ENCODE measurements at regions not wholly inside any gene's neighbourhood (a gene's known extent, or its start where the extent isn't known, plus 50 kb on each side); places are given as distances from the start of the nearest gene placed in this dataset.

- TF ChIP-seq CTCF (IDR thresholded peaks at IDR 0.05) (no peak), OVOL2 (CRISPR knock-in tag; IDR thresholded peaks at IDR 0.05; ENCODE audit: borderline replicate concordance) (no peak), ARID4B (CRISPR knock-in tag; IDR thresholded peaks at IDR 0.05; ENCODE audit: borderline replicate concordance) (no peak), ELF4 (CRISPR knock-in tag; IDR thresholded peaks at IDR 0.05; ENCODE audit: low read depth) (no peak), IRF2 (CRISPR knock-in tag; IDR thresholded peaks at IDR 0.05; ENCODE audit: borderline replicate concordance, low read depth) (no peak), ZNF396 (CRISPR knock-in tag; IDR thresholded peaks at IDR 0.05; ENCODE audit: borderline replicate concordance) (no peak), ZNF425 (CRISPR knock-in tag; conservative IDR thresholded peaks at IDR 0.05) (no peak)
- TF ChIP-seq, protein P1, sequence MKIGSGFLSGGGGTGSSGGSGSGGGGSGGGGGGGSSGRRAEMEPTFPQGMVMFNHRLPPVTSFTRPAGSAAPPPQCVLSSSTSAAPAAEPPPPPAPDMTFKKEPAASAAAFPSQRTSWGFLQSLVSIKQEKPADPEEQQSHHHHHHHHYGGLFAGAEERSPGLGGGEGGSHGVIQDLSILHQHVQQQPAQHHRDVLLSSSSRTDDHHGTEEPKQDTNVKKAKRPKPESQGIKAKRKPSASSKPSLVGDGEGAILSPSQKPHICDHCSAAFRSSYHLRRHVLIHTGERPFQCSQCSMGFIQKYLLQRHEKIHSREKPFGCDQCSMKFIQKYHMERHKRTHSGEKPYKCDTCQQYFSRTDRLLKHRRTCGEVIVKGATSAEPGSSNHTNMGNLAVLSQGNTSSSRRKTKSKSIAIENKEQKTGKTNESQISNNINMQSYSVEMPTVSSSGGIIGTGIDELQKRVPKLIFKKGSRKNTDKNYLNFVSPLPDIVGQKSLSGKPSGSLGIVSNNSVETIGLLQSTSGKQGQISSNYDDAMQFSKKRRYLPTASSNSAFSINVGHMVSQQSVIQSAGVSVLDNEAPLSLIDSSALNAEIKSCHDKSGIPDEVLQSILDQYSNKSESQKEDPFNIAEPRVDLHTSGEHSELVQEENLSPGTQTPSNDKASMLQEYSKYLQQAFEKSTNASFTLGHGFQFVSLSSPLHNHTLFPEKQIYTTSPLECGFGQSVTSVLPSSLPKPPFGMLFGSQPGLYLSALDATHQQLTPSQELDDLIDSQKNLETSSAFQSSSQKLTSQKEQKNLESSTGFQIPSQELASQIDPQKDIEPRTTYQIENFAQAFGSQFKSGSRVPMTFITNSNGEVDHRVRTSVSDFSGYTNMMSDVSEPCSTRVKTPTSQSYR (CRISPR knock-in tag; IDR thresholded peaks at IDR 0.05): no peak
- TF ChIP-seq, protein P2, sequence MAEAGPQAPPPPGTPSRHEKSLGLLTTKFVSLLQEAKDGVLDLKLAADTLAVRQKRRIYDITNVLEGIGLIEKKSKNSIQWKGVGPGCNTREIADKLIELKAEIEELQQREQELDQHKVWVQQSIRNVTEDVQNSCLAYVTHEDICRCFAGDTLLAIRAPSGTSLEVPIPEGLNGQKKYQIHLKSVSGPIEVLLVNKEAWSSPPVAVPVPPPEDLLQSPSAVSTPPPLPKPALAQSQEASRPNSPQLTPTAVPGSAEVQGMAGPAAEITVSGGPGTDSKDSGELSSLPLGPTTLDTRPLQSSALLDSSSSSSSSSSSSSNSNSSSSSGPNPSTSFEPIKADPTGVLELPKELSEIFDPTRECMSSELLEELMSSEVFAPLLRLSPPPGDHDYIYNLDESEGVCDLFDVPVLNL (CRISPR knock-in tag; IDR thresholded peaks at IDR 0.05; ENCODE audit: borderline replicate concordance, low read depth): no peak
These were observed 251.4 kb downstream of the GLI2 start for GRCh38 chr2:120986898-120987650.
